CD4-positive, alpha-beta T cell treated with Interleukin-17A for 1 hour (primary cell): ENCODE measurements at regions not wholly inside any gene's neighbourhood (a gene's known extent, or its start where the extent isn't known, plus 50 kb on each side); places are given as distances from the start of the nearest gene placed in this dataset.

ENCODE experiments used
- DNase-seq: peaks from one replicate; pipeline ENCODE4 v3.0.0-alpha.2; 2020

DNA sequence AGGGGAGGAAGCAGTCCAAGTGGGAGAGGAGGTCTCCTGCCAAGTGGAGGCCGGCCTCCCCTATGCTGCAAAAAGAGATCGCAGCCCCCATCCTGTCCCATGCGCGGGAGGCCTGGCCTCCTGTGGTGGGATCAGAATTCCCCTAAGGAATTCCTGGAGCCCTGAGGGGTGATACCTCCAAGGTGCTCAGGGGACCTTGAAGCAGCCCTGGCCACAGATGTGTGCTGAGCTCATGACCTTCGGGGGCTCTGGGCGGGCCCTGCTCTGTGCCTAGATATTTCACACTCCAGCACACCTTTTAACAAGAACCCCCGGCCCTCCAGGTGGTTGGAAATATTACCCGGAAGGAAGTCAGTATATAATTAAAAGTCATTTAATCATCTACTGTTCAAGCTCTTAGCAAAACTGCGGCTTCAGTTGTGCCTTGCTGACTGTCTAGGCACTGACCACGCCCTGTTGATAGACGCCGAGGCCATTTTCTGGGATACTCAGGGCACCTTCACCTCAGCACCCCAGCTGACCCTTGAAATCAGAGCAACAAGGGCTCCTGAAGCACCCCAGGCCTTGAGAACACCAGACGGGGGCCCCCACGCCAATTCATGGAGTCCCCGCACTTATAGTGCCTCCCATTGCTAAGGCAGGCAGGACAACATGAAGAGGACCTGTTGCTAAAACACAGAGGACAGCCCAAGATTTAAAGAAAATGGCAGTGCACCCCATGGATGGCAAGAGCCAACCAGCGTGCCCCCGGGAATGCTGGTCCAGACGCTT, 119.1 kb downstream of the NDUFA10 start:
- no peak for DNase-seq

DNA sequence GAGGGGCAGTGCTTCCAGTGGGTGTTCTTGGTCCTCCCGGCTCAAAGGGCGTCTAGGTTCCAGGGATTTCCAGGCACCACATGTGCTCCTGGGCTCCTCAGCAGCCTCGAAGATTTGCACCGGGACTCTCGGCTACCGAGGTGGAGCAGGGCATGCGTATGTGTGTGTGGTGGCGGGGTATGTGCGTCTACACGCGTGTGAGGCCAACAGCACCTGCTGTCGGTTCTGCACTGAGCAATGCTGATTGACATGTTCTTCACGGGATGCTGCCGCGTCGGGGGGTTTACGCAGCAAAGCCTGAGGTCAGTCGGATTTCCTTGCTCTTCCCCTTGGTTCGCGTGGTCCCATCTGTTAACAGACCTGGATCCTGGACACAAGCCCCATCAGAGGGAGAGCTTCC, 119.8 kb downstream of the NDUFA10 start:
- no peak for DNase-seq

DNA sequence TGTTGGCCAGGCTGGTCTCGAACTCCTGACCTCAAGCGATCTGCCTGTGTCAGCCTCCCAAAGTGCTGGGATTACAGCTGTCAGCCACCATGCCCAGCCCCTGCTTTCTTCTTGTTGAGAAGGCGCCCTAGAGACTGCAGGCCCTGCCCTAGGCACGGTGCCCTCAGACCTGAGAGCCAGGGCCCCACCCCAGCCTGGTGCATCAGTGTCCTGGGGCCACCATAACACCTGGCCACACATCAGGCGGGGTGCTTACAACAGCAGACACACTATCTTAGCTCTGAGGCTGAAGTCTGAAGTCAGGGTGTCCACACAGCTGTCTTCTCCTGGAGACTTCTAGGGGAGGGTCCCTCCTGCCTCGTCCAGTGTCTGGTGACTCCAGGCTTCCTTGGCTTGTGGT, 120.6 kb downstream of the NDUFA10 start:
- no peak for DNase-seq

DNA sequence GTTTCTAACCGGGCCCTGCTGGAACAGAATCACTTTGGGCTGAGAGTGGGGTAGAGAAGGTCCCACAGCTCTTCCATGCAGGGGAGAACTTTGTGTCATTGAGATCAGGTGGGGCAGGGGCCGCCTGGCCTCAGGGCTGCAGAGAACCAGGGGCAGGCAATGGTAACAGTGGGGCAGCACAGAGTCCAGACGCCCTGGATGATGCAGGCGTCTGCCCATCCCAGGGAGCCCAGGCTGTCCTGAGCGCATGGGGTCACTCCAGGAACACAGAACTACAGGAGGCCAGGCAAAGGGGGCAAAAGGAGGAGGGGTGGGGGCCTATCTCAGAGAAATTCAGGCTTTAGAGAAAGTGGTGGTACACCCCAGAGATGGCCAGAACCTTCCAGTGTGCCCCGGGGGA, 121.3 kb downstream of the NDUFA10 start:
- no peak for DNase-seq

DNA sequence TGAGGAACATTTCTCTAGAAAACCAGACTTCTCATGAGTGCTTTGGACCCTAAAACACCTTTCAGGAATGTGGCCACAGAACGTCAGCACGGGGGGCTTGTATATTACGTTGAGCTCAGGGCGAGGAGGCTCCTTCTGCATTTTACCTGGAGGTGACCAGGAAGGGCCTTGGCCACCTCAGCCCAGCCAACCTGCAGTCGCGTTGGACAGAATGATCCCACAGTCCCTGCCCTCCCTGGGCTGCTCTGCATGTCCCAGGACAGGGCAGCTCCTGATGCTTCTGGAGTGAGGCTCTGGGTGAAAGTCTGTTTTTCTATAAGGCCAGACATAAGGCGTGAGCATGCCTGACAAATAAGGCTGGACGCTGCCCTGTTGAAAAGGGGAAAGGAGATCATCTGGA, 121.9 kb downstream of the NDUFA10 start:
- DNase-seq: no peak

DNA sequence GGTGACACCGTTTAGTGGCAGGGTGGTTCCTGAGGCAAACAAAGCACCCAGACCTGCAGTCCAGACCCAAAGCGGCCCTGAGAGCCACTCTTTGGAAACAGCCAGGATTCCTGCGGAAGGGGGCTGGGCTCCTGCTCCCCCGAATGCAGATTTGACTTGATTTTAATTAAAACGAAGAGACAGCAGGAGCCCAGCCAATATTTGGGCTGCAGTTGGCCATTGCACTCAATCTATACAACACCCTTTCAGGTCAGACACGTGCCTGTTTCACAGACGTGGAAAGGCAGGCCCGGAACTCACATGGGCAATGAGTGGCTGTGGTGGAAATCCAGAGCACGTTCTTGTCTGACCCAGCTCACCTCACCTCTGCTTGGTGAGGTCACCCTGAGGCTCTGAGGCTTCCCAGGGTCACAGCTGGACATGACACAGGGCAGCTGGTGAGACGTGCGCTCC, 122.4 kb downstream of the NDUFA10 start:
- no peak for DNase-seq

DNA sequence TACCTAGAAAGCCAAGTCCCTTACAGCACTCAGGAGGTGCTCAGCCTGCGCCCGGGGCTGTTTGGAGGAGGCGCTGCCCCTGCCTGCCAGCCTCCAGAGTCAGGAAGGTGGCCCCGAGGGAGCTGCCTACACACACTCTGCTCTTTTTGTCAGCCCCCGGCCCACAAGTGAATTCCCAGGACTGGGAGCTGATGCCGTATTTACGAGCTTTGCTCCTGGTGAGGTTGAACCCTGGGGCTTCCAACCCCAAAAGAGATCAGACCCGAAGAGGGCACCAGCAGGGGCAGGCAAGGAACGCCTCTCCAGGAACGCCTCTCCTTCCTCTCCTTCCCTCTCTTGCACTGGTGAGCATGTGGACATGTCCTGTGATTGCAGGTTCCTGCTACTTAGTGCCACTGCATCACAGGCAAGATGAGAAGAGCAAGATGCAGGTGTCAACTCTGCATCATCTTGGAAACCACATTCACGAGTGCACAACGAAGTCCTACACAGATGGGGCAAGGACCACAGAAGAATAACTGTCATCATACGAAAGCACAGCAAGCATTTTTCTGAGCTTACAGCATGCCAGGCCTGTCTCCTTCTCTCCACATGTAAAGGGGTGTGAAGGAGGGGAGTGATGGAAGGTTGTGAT, 126.7 kb downstream of the NDUFA10 start:
- DNase-seq: no peak

DNA sequence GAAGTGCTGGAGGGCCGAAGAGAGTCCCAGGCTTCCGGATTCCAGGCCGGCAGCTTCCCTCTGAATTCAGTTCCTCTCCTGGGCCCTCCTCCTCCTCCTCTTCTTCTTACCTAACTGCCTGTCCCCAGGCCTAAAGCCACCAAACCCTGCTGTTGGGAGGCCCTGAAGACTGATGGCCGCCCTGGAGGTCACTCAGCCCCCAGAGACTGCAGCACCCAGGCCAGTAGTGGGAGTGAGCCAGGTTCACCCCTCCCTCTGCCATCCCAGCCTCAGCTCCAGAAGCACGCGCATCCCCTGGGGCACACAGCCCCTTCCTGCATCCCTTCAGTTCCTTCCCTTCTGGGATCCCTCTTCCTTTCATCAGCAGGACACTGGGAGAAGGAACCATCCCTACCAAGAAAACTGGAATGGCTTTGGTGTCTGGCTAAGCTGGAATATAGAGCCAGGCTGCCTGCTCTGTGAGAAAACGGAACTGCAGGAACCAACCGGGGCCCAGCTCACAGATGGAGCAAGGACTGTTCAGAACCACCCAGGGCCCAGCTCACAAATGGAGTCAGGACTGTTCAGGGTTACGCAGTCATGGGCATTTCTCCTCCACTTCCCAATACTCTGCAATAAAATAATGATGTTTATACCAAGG, 127.4 kb downstream of the NDUFA10 start:
- DNase-seq: no peak

DNA sequence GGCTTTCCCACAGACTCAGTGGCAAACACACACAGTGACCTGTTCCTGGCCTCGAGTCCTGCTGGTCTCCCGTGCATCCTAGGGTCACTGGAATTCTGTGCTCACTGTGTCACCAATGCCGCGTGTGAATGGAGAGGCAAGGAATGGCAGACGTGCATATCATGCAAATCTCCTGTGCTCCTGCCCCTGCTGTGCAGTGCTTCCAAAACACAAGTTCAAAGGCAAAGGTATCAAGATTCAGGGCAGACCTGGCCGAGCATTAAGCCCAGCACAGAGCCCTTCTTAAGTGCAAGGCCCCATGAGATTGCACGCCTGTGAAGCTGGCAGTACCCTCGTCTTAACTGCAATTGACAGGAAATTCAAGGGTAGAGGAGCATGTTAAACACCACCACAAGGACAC, 129.1 kb downstream of the NDUFA10 start:
- DNase-seq: no peak

DNA sequence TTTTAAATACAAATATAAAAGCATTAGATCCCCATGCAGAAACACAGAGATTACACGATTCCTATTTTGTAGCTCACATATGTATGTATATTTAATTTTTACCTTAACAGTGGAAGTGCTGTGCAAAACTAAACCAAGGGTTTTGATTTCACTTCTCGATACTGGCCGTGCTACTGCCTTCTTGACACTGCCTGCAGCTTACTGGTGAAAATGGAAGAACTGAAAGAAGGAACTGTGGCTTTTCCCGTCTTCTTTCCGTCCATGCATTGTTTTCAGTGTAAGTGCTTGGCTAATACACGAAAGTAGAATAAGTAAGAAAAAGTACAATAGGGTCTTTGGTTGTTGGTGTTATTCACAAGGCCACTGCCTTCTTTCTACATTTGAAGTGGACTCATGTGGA, 129.5 kb downstream of the NDUFA10 start:
- DNase-seq: no peak

DNA sequence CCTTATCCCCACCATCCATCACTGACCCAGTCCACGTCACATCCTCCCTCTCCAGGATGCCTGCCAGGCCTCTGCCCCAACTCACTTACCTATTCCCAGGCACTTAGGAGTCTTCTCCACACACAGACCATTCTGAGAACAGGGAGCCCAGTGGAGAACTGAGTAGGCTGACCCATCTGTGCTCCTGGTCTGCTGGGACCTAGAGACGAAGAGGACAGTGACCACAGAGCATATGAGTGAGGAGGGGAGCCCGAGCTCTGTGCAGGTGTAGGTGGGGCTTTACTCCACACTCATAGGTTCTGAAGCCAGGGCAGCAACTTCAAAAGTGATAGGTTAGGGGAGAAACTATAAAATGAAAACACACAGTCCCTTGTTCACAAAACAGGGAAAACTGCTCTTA, 130.0 kb downstream of the NDUFA10 start:
- no peak for DNase-seq

DNA sequence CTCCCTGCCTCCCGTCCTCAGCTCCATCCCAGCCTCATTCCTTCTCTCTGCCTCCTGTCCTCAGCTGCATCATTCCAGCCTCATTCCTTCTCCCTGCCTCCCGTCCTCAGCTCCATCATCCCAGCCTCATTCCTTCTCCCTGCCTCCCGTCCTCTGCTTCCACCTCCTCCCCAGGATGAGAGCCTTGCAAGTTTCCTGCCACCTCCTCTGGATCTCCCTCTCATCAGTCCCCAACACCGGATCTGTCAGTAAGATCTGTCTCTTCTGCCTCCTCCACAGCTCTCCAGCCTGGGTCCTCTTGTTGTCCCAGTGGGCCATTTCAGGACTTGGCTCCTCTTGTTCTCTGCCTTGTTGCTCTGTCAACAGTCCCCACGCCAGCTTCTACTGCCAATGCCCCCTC, 130.9 kb downstream of the NDUFA10 start:
- no peak for DNase-seq

DNA sequence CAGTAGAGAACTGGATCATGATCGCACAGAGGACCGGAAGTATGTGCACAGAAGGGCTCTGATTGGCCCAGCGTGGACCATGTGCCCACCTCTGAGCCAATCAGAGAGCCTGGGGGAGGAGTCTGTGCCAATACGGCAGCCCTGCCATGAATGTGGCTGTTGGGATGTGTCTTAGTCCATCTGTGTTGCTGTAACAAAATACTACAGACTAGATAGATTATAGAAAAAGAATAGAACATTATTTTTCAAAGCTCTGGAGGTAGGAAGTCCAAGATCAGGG, 132.0 kb downstream of the NDUFA10 start:
- DNase-seq: peak; percentile 10

DNA sequence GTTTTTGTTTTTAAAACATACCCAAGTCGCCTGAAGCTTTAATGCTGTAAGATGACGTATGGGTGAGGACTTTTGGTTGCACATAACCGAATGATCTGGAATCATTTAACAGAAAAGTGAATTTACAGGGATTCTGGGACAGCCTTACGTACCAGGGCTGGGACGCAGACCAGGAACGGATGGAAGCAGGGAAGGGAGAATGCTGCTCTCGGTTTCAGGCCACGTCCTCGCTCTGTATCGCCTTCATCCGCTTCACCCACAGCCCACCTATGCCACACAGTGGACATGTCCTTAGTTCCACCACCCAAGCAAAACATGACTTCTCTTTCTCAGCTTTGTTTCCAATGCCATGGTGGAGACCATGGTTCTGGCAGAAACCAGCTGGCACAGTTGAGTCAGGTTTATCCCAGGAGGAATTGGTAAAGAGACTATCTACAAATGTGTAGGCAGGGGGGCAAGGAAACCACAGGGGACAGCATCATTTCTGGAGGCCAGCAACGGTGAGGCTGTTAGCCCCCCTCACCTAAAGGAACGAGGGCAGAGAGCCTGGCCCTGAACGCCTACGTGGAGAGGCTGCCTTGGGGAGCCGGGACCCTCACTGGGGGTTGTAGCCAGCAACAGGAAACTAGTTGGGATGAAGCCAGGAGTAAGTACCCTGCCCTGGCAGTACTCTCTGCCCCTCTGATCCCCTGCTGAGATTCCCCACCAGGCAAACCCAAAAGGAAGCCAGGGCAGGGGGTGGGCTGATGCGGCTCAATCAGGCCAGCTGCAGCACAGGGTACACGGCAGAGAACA, 132.5 kb downstream of the NDUFA10 start:
- no peak for DNase-seq

DNA sequence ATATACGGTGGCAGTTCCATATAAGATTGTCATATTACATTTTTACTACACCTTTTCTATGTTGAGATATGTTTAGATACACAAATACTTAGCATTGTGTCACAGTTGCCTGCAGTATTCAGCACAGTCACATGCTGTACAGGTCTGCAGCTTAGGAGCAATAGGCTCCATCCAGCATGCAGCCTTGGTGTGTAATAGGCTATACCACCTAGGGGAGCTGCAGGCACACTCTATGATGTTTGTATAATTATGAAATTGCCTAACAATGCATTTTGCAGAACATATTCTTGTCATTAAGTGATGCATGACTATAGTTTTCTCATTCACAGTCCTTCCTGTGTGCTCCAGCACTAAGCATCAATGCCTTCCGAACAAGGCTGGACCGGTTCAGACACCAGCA, 133.4 kb downstream of the NDUFA10 start:
- no peak for DNase-seq

DNA sequence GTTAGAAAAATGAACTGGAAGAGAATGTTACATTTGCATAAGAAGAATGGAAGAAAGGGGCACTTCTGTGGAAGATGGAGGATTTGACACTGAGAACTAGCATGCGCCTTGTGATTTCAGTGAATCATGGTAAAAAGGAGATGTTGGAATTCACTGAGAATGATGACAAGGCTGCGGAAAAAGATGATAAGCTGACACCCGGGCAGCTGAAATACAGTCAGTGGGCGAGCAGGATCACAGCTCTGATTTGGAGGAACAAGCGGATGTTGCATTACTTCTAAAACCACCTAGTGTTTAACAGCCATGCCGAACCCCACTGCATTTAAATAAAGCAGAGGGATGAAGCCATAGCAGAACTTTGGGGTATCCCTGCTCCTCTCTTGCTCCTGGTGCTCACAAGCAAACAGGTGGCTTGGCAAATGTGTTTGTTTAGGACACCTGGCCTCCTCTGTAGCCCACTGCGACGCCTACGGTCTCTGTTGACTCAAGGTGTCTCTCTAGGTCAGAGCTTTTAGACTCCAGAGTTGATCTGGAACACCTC, 134.9 kb downstream of the NDUFA10 start:
- DNase-seq: no peak

DNA sequence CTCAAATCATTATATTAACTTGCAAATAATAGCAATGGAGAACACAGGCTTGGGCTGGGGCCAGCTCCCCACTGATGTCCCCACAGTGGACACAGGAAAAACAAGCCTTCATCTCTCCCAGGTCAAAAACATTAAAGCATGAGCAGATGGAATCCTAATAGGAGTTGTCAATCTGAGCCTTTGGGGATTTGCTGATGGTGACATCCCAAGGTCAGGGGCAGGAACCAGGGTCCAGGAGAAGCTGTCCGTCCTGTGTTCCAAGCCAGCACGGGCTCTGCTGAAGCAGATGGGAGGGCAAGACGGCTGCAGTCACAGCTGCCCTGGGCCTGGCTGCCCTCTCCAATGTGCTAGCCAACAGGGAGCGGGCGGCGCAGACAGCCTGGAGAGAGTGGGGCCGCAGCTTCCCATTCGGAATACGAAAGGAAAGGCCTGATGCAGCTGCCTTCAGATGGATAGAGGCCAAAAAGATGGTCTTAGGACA, 135.5 kb downstream of the NDUFA10 start:
- DNase-seq: no peak

DNA sequence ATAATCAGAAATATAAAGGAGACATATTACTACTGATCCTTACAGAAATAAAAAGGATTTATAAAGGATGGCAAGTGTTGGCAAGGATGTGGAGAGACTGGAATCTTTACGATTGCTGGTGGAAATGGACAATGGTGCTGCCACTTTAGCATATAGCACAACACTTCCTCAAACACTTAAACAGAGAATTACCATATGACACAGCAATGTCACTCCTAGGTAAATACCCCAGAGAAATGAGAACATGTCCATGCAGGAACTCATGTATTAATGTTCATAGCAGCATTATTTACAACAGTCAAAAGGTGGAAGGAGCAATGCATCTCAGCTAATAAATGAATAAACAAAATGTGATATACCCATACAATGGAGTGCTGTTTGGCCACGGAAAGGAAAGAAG, 137.5 kb downstream of the NDUFA10 start:
- DNase-seq: no peak

DNA sequence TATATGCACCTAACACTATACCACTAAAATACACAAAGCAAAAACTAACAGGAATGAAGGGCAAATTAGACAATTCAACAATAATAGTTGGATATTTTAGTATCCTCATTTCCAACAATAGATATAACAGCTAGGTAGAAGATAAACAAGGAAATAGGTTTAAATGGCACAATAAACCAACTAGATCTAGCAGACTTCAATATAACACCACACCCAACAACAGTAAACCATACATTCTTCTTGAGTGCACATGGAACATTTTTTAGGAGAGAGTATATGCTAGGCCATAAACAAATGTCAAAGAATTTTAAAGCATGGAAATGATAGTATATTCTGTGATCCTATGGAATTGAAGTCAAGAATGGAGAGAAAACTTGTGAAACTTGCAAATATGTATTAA, 138.4 kb downstream of the NDUFA10 start:
- DNase-seq: no peak

DNA sequence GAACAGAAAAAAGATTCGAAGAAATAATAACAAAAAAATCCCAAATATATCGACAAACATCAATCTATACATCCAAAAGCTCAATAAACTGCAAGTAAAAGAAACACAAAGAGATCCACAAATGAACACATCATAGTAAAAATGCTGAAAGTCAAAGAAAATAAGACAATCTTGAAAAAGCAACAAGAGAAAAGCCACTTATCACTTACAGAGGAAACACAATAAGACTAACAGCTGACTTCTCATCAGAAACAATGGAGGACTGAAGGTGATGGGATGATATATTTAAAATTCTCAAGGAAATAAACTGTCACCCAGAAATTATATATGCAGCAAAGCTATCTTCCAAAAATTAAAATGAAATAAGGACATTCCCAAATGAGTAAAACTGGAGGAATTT, 140.3 kb downstream of the NDUFA10 start:
- DNase-seq: no peak

DNA sequence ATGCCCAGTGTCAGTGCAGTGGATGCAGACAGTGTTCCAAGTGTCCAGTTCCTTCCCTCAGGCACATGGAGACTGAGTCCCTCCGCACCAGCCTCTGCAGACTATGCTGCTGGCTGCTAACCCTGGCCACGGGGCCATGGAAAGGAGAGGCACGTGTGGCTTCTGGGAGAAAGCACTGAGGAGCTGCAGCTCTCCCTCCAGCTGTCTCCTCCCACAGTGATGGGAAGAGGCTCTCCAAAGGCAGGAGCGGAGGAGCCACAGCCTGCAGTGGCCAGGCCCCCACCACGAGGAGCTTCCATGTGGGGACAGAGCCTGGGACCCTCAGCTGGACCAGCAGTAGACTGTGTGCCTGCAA, 141.1 kb downstream of the NDUFA10 start:
- no peak for DNase-seq

DNA sequence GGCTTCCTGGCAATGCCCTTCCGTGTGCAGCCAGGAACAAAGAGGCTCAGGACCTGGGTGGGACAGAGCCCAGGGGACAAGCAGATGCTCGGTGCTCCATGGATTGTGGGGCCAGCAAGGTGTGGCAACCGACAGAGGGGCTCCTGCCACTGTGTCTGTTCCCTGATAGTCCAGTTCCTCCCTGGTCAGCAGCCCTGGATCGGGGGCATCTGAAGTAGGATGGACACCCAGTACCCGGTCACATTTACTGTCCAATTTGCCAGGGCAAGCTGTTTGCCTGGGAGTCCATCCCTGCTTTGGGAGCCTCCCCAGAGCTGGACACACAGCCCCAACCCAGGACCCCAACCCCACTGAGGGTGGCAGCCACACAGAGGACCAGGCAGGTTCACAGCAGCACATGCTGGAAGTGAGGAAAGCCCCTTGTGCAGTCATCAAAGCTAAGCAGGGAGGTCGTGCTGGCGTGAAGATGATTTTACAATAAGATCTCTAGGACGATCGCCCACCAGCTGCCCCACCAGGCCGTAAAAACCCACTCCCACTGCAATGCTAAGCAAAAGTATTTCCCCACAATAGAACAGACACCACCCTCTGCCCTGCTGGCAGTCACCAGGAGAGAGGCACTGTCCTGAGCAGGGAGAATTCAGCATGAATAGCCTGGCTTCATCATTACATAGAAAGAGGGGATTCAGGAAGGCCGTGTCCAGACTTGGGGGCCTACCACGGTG, 141.7 kb downstream of the NDUFA10 start:
- DNase-seq: no peak

DNA sequence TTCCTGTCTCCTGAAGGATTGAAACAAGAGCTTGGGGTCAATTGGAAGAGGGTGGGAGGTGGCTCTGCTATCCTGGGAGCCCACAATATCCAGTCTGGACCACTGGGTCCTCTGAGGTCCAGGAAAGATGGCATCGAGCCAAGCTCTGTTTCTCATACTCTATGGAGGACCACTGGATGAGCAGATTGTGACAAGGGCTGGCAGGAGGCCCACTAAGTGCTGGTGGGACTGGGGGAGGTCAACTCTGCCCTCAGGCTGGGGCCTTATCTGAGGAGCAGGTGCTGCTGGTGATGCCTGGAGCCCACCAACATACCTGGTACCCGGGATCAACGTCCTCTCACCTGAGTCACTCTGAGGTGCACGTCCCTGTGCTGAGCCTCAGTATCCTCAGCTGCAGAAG, 142.4 kb downstream of the NDUFA10 start:
- no peak for DNase-seq
